ENCODE measurements at regions not wholly inside any gene's neighbourhood (a gene's known extent, or its start where the extent isn't known, plus 50 kb on each side); places are given as distances from the start of the nearest gene placed in this dataset.

DNA sequence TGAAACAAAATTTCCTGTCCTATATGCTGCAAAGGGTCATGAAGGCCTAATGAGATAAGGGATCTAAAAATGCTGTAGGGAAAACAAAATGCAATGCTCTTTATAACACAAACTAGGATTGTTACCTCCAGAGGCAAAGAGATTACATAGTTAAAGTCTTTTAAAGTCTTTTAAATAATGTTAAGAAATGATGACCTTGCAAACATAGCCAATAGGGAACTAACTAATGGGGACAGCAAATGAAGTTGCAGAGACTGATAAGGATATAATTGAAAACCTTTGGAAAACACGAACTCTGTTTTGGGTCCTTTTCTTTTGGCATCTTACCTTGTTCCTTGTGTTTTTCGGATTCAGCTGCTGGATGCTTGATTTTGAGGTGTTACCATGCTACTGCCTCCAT lies 485.9 kb downstream of the KCNA4 start:
- TF ChIP-seq, protein P1, sequence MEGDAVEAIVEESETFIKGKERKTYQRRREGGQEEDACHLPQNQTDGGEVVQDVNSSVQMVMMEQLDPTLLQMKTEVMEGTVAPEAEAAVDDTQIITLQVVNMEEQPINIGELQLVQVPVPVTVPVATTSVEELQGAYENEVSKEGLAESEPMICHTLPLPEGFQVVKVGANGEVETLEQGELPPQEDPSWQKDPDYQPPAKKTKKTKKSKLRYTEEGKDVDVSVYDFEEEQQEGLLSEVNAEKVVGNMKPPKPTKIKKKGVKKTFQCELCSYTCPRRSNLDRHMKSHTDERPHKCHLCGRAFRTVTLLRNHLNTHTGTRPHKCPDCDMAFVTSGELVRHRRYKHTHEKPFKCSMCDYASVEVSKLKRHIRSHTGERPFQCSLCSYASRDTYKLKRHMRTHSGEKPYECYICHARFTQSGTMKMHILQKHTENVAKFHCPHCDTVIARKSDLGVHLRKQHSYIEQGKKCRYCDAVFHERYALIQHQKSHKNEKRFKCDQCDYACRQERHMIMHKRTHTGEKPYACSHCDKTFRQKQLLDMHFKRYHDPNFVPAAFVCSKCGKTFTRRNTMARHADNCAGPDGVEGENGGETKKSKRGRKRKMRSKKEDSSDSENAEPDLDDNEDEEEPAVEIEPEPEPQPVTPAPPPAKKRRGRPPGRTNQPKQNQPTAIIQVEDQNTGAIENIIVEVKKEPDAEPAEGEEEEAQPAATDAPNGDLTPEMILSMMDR (conservative IDR thresholded peaks at IDR 0.05; ENCODE audit: low read length): no peak
- TF ChIP-seq EZH2phosphoT487 (IDR thresholded peaks at IDR 0.05; ENCODE audit: borderline replicate concordance): no peak

All from Loucy (cell line).